PC-3 (cell line): ENCODE measurements at regions not wholly inside any gene's neighbourhood (a gene's known extent, or its start where the extent isn't known, plus 50 kb on each side); places are given as distances from the start of the nearest gene placed in this dataset.

ENCODE experiments used
- ATAC-seq: fragments of 200-7000 bp; cut with Tn5 transposase; 2 replicates; pipeline ENCODE4 v1.9.1; 2020; ENCODE audit warnings: mild to moderate bottlenecking, moderate library complexity
- BruUV-seq: library from RNA; stranded (reverse); fragments of 400-500 nt; replicated peaks from 2 replicates; lab custom pipeline; 2021; lab: Mats Ljungman, UMichigan
- CTCF ChIA-PET: fragments of 300-600 bp; sonication (Branson Sonifier 250); formaldehyde crosslinking; loops from one replicate; lab custom pipeline; 2022; ENCODE audit warnings: antibody characterized with exemption; lab: Charles Lee
- POLR2A ChIA-PET: fragments of 300-600 bp; sonication (Branson Sonifier 250); formaldehyde crosslinking; loops from one replicate; lab custom pipeline; 2022; ENCODE audit warnings: antibody characterized with exemption; ENCODE audit not compliant: unreplicated experiment; lab: Charles Lee
- DNase-seq: peaks from one replicate; pipeline ENCODE4 v3.0.0-alpha.2; 2015
- H2AFZ ChIP-seq: fragments of 300-600 bp; sonication (generic); 2 replicates; pipeline ENCODE4 v1.6.0; 2016; ENCODE audit warnings: antibody characterized with exemption, low read length
- H3F3A ChIP-seq: fragments of 300-600 bp; sonication (generic); one replicate; pipeline ENCODE4 v1.6.0; 2017; ENCODE audit warnings: antibody characterized with exemption, low read length, control low read depth, mild to moderate bottlenecking; ENCODE audit not compliant: unreplicated experiment
- H3K27ac ChIP-seq: fragments of 300-600 bp; sonication (generic); 2 replicates; pipeline ENCODE4 v1.5.1; 2016; ENCODE audit warnings: mild to moderate bottlenecking, low read length
- H3K27me3 ChIP-seq: fragments of 300-600 bp; sonication (generic); 2 replicates; pipeline ENCODE4 v1.6.1; 2016; ENCODE audit warnings: low read length, mixed read lengths
- H3K36me3 ChIP-seq: fragments of 300-600 bp; sonication (generic); 2 replicates; pipeline ENCODE4 v1.6.1; 2016; ENCODE audit warnings: low read depth, mixed run types, low read length, mixed read lengths
- H3K4me1 ChIP-seq: fragments of 300-600 bp; sonication (generic); 2 replicates; pipeline ENCODE4 v1.5.1; 2016; ENCODE audit warnings: low read length; ENCODE audit not compliant: insufficient read depth
- H3K4me2 ChIP-seq: fragments of 300-600 bp; sonication (generic); 2 replicates; pipeline ENCODE4 v1.6.0; 2016; ENCODE audit warnings: low read length
- H3K4me3 ChIP-seq: fragments of 300-600 bp; sonication (generic); 2 replicates; pipeline ENCODE4 v1.5.1; 2016; ENCODE audit warnings: mild to moderate bottlenecking, low read length, mixed read lengths
- H3K79me2 ChIP-seq: fragments of 300-600 bp; sonication (generic); 2 replicates; pipeline ENCODE4 v1.6.1; 2017; ENCODE audit warnings: low read length, mixed read lengths
- H3K9ac ChIP-seq: fragments of 300-600 bp; sonication (generic); 2 replicates; pipeline ENCODE4 v1.6.0; 2016; ENCODE audit warnings: mild to moderate bottlenecking, low read length
- H3K9me2 ChIP-seq: fragments of 300-600 bp; sonication (generic); replicated peaks from 2 replicates; pipeline ENCODE4 v1.6.1; 2016; ENCODE audit warnings: mixed run types, low read length, mixed read lengths
- H3K9me3 ChIP-seq: fragments of 300-600 bp; sonication (generic); 2 replicates; pipeline ENCODE4 v1.6.1; 2016; ENCODE audit warnings: low read length, mixed read lengths
- H4K20me1 ChIP-seq: fragments of 300-600 bp; sonication (generic); 2 replicates; pipeline ENCODE4 v1.6.1; 2016; ENCODE audit warnings: low read length, mixed read lengths
- EZH2 ChIP-seq: fragments of 300-600 bp; sonication (generic); IDR thresholded peaks from one replicate; pipeline ENCODE4 v1.6.1; 2017; ENCODE audit warnings: antibody characterized with exemption, mild to moderate bottlenecking, low read length; ENCODE audit not compliant: unreplicated experiment
- EZH2phosphoT487 ChIP-seq: fragments of 300-600 bp; sonication (generic); IDR thresholded peaks from 2 replicates; pipeline ENCODE4 v1.6.1; 2018; ENCODE audit warnings: mild to moderate bottlenecking, antibody characterized with exemption, low read length, borderline replicate concordance
- intact Hi-C: fragments of 100-400 bp; cut with micrococcal nuclease; formaldehyde crosslinking; loops from 2 replicates; pipeline ENCODE4 v1.9.0; 2023
- TF ChIP-seq, protein P1 (sequence below): fragments of 300-600 bp; sonication (generic); conservative IDR thresholded peaks from 2 replicates; pipeline ENCODE4 v1.5.1; 2017; ENCODE audit warnings: antibody characterized with exemption, low read depth, mild to moderate bottlenecking, low read length

DNA sequence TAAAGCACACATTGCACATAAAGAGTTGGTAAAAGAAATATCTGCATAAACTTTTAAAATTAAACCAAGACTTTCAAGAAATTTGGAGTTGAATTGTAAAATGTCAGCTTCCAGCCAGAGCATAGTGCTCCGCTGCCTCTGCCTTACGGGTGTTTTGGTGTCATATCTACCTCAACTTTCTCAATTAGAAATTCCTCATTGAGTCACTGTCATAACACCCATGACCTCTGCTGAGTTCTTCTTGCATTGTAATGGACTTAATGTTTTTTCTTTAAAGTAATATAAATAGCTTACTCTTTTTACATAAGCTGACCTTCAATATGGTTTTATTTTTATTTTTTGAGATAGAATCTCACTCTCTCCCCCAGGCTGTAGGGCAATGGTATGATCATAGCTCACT, 551.0 kb upstream of the NBEA start:
- Histone ChIP-seq H3K4me1 (0 out of 2 replicates have a peak, but pooled peaks cover 5% of the 10 kb centered on the region), H3K4me2 (no peak overlapping the region), H3K27me3 (no peaks in the 10 kb centered on the region), H2AFZ (no peak overlapping the region), H3K36me3 (0 out of 2 replicates have a peak, but pooled peaks cover 7% of the 10 kb centered on the region), H3K27ac (no peak overlapping the region), H3K79me2 (no peaks in the 10 kb centered on the region), H3F3A (no peaks in the 10 kb centered on the region), H3K9me2 (no peaks in the 10 kb centered on the region), H4K20me1 (no peaks in the 10 kb centered on the region), H3K9ac (no peak overlapping the region), H3K4me3 (no peak overlapping the region), H3K9me3 (peaks cover 10% of the 10 kb centered on the region; the same call in 1 of the 2 replicates)
- ChIA-PET CTCF (no interaction called here), POLR2A (no interaction called here)
- no TSS peak for BruUV-seq
- peak; percentile 33; the same call in 1 of the 2 replicates for ATAC-seq
- DNase-seq, result peak; percentile 66
- intact Hi-C loops, result no loop called here
- no peak for TF ChIP-seq EZH2
- no peak for TF ChIP-seq EZH2phosphoT487
- TF ChIP-seq, protein P1, sequence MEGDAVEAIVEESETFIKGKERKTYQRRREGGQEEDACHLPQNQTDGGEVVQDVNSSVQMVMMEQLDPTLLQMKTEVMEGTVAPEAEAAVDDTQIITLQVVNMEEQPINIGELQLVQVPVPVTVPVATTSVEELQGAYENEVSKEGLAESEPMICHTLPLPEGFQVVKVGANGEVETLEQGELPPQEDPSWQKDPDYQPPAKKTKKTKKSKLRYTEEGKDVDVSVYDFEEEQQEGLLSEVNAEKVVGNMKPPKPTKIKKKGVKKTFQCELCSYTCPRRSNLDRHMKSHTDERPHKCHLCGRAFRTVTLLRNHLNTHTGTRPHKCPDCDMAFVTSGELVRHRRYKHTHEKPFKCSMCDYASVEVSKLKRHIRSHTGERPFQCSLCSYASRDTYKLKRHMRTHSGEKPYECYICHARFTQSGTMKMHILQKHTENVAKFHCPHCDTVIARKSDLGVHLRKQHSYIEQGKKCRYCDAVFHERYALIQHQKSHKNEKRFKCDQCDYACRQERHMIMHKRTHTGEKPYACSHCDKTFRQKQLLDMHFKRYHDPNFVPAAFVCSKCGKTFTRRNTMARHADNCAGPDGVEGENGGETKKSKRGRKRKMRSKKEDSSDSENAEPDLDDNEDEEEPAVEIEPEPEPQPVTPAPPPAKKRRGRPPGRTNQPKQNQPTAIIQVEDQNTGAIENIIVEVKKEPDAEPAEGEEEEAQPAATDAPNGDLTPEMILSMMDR, result no peak

GRCh38 chr13:34401696-34402095, 540.4 kb upstream of the NBEA start:
- CTCF ChIA-PET, result no interaction called here

More at GRCh38 chr13:34401696-34402095, 540.4 kb upstream of the NBEA start:
- H3K79me2 ChIP-seq, result no peaks in the 10 kb centered on the region
- no peak overlapping the region for H2AFZ ChIP-seq
- no peaks in the 10 kb centered on the region for H3K4me1 ChIP-seq
- no peaks in the 10 kb centered on the region for H4K20me1 ChIP-seq
- no TSS peak for BruUV-seq
- no peaks in the 10 kb centered on the region for H3K9me3 ChIP-seq
- H3K4me2 ChIP-seq, result no peak overlapping the region
- no peak for TF ChIP-seq EZH2
- TF ChIP-seq EZH2phosphoT487, result no peak
- TF ChIP-seq, protein P1, result no peak
- POLR2A ChIA-PET, result no interaction called here
- H3K36me3 ChIP-seq, result no peaks in the 10 kb centered on the region
- H3K9me2 ChIP-seq, result no peaks in the 10 kb centered on the region
- intact Hi-C loops, result no loop called here
- H3K9ac ChIP-seq, result no peak overlapping the region
- no peak for DNase-seq
- ATAC-seq, result no peak
- H3K4me3 ChIP-seq, result no peak overlapping the region
- H3K27me3 ChIP-seq, result no peaks in the 10 kb centered on the region
- no peak overlapping the region for H3K27ac ChIP-seq
- H3F3A ChIP-seq, result no peaks in the 10 kb centered on the region
